ENCODE measurements at regions not wholly inside any gene's neighbourhood (a gene's known extent, or its start where the extent isn't known, plus 50 kb on each side); places are given as distances from the start of the nearest gene placed in this dataset.
"Not testable (repeated sequence)": the region's sequence is repeated elsewhere in the genome, so short reads cannot be mapped to it uniquely, and the experiment has no call there.

DNA sequence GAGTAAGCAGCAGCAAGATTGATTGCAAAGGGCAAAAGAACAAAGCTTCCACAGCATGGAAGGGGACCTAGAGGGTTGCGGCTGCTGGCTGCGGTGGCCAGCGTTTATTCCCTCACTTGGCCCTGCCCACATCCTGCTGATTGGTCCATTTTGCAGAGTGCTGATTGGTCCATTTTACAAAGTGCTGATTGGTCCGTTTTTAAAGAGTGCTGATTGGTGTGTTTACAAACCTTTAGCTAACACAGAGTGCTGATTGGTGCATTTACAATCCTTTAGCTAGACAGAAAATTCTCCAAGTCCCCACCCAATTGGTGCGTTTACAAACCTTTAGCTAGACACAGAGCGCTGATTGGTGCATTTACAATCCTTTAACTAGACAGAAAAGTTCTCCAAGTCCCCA, 194.4 kb downstream of the MC4R start:
- H3K4me3 ChIP-seq (ENCODE audit: low read length); H3K9me3 ChIP-seq (ENCODE audit: control insufficient read depth, low read length); H3K4me1 ChIP-seq (ENCODE audit: control insufficient read depth, insufficient read depth, low read length); DNase-seq (ENCODE audit: low read depth); H3K36me3 ChIP-seq (ENCODE audit: control insufficient read depth, insufficient read depth, low read length, severe bottlenecking); H3K9ac ChIP-seq (ENCODE audit: low read length); H3K27me3 ChIP-seq (replicated peaks; ENCODE audit: control insufficient read depth, insufficient read depth, low read length): not testable (repeated sequence)

- Histone ChIP-seq H3K4me3 (ENCODE audit: low read length) (no peak overlapping the region), H3K9ac (ENCODE audit: low read length) (no peak overlapping the region), H3K36me3 (ENCODE audit: control insufficient read depth, insufficient read depth, low read length, severe bottlenecking) (no peaks in the 10 kb centered on the region), H3K27me3 (replicated peaks; ENCODE audit: control insufficient read depth, insufficient read depth, low read length) (peaks cover 7% of the 10 kb centered on the region), H3K9me3 (ENCODE audit: control insufficient read depth, low read length) (no peaks in the 10 kb centered on the region), H3K4me1 (ENCODE audit: control insufficient read depth, insufficient read depth, low read length) (no peaks in the 10 kb centered on the region)
- DNase-seq (ENCODE audit: low read depth) = no peak
These were observed 196.3 kb downstream of the MC4R start for GRCh38 chr18:60176259-60176658.

DNA sequence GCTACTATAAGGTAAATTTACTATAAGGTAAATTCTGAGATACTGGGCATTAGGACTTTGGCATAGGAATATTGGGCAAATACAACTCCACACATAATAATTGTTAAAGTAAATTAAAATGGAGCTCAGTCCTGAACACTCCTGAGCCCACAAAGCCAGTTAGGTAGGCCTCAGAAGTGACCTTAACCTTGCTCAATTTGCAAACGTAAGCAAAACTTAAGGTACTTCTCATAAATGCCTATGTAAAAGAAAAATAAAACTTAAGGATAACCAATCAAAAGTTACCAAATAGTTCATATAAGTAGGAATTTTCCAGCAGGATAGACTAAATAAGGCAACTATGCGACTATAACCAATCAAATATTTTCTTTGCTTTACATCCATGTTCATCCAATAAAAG, 197.7 kb downstream of the MC4R start:
- no peak for DNase-seq (ENCODE audit: low read depth)
- Histone ChIP-seq H3K36me3 (ENCODE audit: control insufficient read depth, insufficient read depth, low read length, severe bottlenecking) (no peaks in the 10 kb centered on the region), H3K4me3 (ENCODE audit: low read length) (no peak overlapping the region), H3K27me3 (replicated peaks; ENCODE audit: control insufficient read depth, insufficient read depth, low read length) (no peaks in the 10 kb centered on the region), H3K9me3 (ENCODE audit: control insufficient read depth, low read length) (peaks cover under 1% of the 10 kb centered on the region), H3K4me1 (ENCODE audit: control insufficient read depth, insufficient read depth, low read length) (no peaks in the 10 kb centered on the region), H3K9ac (ENCODE audit: low read length) (no peak overlapping the region)

DNA sequence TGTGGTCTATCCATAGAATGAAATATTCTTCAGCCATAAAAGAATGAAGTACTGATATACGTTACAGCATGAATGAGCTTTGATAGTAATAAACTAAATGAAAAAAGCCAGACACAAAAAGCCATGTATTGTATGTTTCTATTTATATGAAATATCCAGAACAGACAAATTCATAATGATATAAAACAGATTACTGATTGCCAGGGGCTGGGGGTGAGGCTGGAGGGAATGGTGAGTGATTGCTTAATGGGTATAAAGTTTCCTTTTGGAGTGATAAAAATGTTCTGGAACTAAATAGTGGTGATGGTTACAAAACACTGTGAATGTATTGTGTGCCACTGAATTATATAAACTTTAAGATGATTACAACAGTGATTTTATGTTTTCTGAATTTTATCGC, 200.5 kb downstream of the MC4R start:
- peaks cover 5% of the 10 kb centered on the region for H3K9me3 ChIP-seq (ENCODE audit: control insufficient read depth, low read length)
- peak; percentile 78 for DNase-seq (ENCODE audit: low read depth)
- no peak overlapping the region for H3K4me3 ChIP-seq (ENCODE audit: low read length)
- H3K9ac ChIP-seq (ENCODE audit: low read length) = no peak overlapping the region
- no peaks in the 10 kb centered on the region for H3K27me3 ChIP-seq (replicated peaks; ENCODE audit: control insufficient read depth, insufficient read depth, low read length)
- H3K36me3 ChIP-seq (ENCODE audit: control insufficient read depth, insufficient read depth, low read length, severe bottlenecking) = no peaks in the 10 kb centered on the region
- H3K4me1 ChIP-seq (ENCODE audit: control insufficient read depth, insufficient read depth, low read length) = no peaks in the 10 kb centered on the region

GRCh38 chr18:60163622-60164021, 209.0 kb downstream of the MC4R start:
- Histone ChIP-seq H3K9me3 (ENCODE audit: control insufficient read depth, low read length) (peaks cover 28% of the 10 kb centered on the region), H3K4me3 (ENCODE audit: low read length) (no peak overlapping the region)

DNA sequence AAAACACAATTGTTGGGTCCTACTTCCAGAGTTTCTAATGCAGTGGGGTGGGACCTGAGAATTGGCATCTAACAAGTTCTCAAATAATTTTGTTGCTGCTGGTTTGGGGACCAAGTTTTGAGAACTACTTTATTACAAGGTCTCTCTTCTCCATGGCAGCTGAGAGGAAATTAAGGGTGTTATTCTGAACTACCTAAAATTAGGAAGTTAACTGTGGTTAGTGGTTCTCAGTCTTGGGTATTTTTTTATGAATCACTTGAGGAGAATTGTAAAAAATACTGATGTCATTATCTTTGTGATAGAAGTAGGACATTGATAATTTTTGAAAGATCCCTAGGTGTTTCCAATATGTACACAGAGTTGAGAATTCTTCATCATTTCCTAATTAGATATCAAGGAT, 210.2 kb downstream of the MC4R start:
- Histone ChIP-seq H3K27me3 (replicated peaks; ENCODE audit: control insufficient read depth, insufficient read depth, low read length) (no peaks in the 10 kb centered on the region), H3K4me3 (ENCODE audit: low read length) (no peak overlapping the region), H3K36me3 (ENCODE audit: control insufficient read depth, insufficient read depth, low read length, severe bottlenecking) (no peaks in the 10 kb centered on the region), H3K4me1 (ENCODE audit: control insufficient read depth, insufficient read depth, low read length) (no peaks in the 10 kb centered on the region), H3K9ac (ENCODE audit: low read length) (no peak overlapping the region), H3K9me3 (ENCODE audit: control insufficient read depth, low read length) (peaks cover 28% of the 10 kb centered on the region)
- DNase-seq (ENCODE audit: low read depth) = no peak

More at GRCh38 chr18:60163622-60164021, 209.0 kb downstream of the MC4R start:
- no peaks in the 10 kb centered on the region for H3K36me3 ChIP-seq (ENCODE audit: control insufficient read depth, insufficient read depth, low read length, severe bottlenecking)
- DNase-seq (ENCODE audit: low read depth) = no peak
- no peak overlapping the region for H3K9ac ChIP-seq (ENCODE audit: low read length)
- no peaks in the 10 kb centered on the region for H3K27me3 ChIP-seq (replicated peaks; ENCODE audit: control insufficient read depth, insufficient read depth, low read length)
- no peaks in the 10 kb centered on the region for H3K4me1 ChIP-seq (ENCODE audit: control insufficient read depth, insufficient read depth, low read length)

DNA sequence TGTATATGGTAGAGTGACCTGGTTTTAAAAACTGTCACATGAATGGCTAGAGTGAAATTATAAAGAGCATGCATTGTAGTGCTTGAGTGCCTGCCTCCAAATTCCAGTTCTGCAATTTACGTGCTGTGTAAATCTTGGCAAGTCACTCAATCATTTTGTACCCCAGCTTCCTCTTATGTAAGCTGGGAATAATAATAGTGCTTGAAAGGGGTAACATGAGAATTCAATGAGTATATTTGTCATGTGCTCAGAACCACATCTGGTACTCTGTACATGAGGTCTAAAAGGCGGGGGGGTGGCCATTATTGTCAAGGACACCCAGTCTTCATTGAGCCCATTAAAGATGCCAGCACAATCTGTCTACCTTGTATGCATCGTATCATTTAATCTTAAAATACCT, 214.8 kb downstream of the MC4R start:
- DNase-seq (ENCODE audit: low read depth) = no peak
- H3K9me3 ChIP-seq (ENCODE audit: control insufficient read depth, low read length) = peaks cover 8% of the 10 kb centered on the region
- no peaks in the 10 kb centered on the region for H3K27me3 ChIP-seq (replicated peaks; ENCODE audit: control insufficient read depth, insufficient read depth, low read length)
- no peaks in the 10 kb centered on the region for H3K36me3 ChIP-seq (ENCODE audit: control insufficient read depth, insufficient read depth, low read length, severe bottlenecking)
- no peak overlapping the region for H3K4me3 ChIP-seq (ENCODE audit: low read length)
- H3K4me1 ChIP-seq (ENCODE audit: control insufficient read depth, insufficient read depth, low read length) = no peaks in the 10 kb centered on the region
- no peak overlapping the region for H3K9ac ChIP-seq (ENCODE audit: low read length)

- Histone ChIP-seq H3K9me3 (ENCODE audit: control insufficient read depth, low read length) (no peaks in the 10 kb centered on the region), H3K4me1 (ENCODE audit: control insufficient read depth, insufficient read depth, low read length) (no peaks in the 10 kb centered on the region), H3K9ac (ENCODE audit: low read length) (no peak overlapping the region), H3K36me3 (ENCODE audit: control insufficient read depth, insufficient read depth, low read length, severe bottlenecking) (no peaks in the 10 kb centered on the region), H3K27me3 (replicated peaks; ENCODE audit: control insufficient read depth, insufficient read depth, low read length) (no peaks in the 10 kb centered on the region), H3K4me3 (ENCODE audit: low read length) (no peak overlapping the region)
- DNase-seq (ENCODE audit: low read depth) = no peak
These were observed 219.2 kb downstream of the MC4R start for GRCh38 chr18:60153376-60153775.

DNA sequence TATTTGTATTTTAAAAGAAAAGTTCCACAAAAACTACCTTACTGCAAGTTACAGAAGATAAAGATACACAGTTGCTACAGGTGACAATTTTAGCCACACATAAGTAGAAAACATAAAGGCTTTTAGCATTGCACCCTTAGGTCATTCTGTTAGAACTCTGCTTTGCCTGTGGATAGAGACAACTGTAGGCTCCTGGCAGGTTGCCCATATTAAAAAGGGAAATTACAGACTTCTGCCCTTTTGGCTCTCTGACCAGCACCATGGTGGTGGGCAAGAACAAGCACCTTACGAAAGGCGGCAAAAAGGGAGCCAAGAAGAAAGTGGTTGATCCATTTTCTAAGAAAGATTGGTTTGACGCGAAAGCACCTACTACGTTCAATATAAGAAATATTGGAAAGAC, 223.3 kb downstream of the MC4R start:
- H3K27me3 ChIP-seq (replicated peaks; ENCODE audit: control insufficient read depth, insufficient read depth, low read length) = no peaks in the 10 kb centered on the region
- H3K36me3 ChIP-seq (ENCODE audit: control insufficient read depth, insufficient read depth, low read length, severe bottlenecking) = no peaks in the 10 kb centered on the region
- H3K4me1 ChIP-seq (ENCODE audit: control insufficient read depth, insufficient read depth, low read length) = no peaks in the 10 kb centered on the region
- no peak for DNase-seq (ENCODE audit: low read depth)
- no peak overlapping the region for H3K4me3 ChIP-seq (ENCODE audit: low read length)
- no peaks in the 10 kb centered on the region for H3K9me3 ChIP-seq (ENCODE audit: control insufficient read depth, low read length)
- no peak overlapping the region for H3K9ac ChIP-seq (ENCODE audit: low read length)

DNA sequence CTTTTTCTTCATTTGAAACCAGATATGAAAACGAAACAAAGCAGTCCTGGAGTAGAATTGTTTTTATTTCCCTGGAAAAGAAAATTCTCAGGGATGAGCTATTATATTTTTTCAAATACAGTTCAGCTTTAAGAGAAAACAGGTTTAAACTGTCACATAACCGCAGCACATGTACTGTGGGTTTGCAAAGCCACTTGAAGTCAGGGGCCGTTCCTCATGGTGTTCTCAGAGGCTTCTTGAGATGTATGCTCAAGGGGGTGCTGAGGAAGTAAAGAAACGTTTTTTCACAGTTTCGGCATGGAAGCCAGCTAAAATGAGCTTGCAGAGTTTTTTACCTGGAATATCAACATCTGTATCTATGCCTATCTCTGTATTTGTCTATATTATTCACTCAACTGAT, 225.3 kb downstream of the MC4R start:
- no peaks in the 10 kb centered on the region for H3K4me1 ChIP-seq (ENCODE audit: control insufficient read depth, insufficient read depth, low read length)
- no peak overlapping the region for H3K9ac ChIP-seq (ENCODE audit: low read length)
- peaks cover 5% of the 10 kb centered on the region for H3K27me3 ChIP-seq (replicated peaks; ENCODE audit: control insufficient read depth, insufficient read depth, low read length)
- no peaks in the 10 kb centered on the region for H3K36me3 ChIP-seq (ENCODE audit: control insufficient read depth, insufficient read depth, low read length, severe bottlenecking)
- H3K4me3 ChIP-seq (ENCODE audit: low read length) = no peak overlapping the region
- no peak for DNase-seq (ENCODE audit: low read depth)
- H3K9me3 ChIP-seq (ENCODE audit: control insufficient read depth, low read length) = no peaks in the 10 kb centered on the region

- Histone ChIP-seq H3K27me3 (replicated peaks; ENCODE audit: control insufficient read depth, insufficient read depth, low read length) (peaks cover 5% of the 10 kb centered on the region), H3K9ac (ENCODE audit: low read length) (no peak overlapping the region), H3K9me3 (ENCODE audit: control insufficient read depth, low read length) (no peaks in the 10 kb centered on the region), H3K36me3 (ENCODE audit: control insufficient read depth, insufficient read depth, low read length, severe bottlenecking) (no peaks in the 10 kb centered on the region), H3K4me3 (ENCODE audit: low read length) (no peak overlapping the region), H3K4me1 (ENCODE audit: control insufficient read depth, insufficient read depth, low read length) (no peaks in the 10 kb centered on the region)
- no peak for DNase-seq (ENCODE audit: low read depth)
These were observed 226.2 kb downstream of the MC4R start for GRCh38 chr18:60146220-60146960.

DNA sequence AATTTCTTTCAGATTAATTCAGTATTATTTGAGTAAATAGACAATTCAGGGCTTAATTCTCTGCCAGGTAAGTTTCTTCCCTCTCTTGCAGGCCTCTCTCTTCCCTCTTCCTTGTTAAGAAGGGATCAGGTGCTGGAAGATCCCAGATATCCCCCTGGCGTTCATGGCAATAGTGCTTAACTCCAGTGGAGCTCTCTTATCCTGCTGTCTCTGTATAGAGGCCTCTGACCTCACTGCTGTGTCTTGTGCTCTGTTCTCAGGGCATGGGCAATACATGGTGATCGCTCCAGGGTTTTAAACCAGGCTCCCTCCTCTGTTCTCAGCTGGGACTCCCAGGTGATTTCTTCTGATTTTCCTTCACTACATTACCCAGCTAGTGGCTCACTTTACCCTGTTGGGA, 226.8 kb downstream of the MC4R start:
- Histone ChIP-seq H3K9me3 (ENCODE audit: control insufficient read depth, low read length) (no peaks in the 10 kb centered on the region), H3K9ac (ENCODE audit: low read length) (no peak overlapping the region), H3K4me1 (ENCODE audit: control insufficient read depth, insufficient read depth, low read length) (no peaks in the 10 kb centered on the region), H3K27me3 (replicated peaks; ENCODE audit: control insufficient read depth, insufficient read depth, low read length) (peaks cover 5% of the 10 kb centered on the region), H3K4me3 (ENCODE audit: low read length) (no peak overlapping the region), H3K36me3 (ENCODE audit: control insufficient read depth, insufficient read depth, low read length, severe bottlenecking) (no peaks in the 10 kb centered on the region)
- DNase-seq (ENCODE audit: low read depth) = no peak

Measured in adipocyte (in vitro differentiated cells).